A549 (cell line): ENCODE measurements at regions not wholly inside any gene's neighbourhood (a gene's known extent, or its start where the extent isn't known, plus 50 kb on each side); places are given as distances from the start of the nearest gene placed in this dataset.

Experiments used
- ATAC-seq, 2 experiments: fragments of 200-7000 bp in 1 of 2; fragments of >200 bp in 1 of 2; cut with Nextera tagmentation in 1 of 2; cut with Tn5 transposase in 1 of 2; 3 replicates each; pipeline versions ENCODE4 v1.8.0 to v1.9.1; 2018 to 2020; ENCODE audit warnings: mild to moderate bottlenecking in 1 of 2, moderate library complexity in 1 of 2
- CTCF ChIA-PET: fragments of 300-600 bp; sonication (Branson Sonifier 250); formaldehyde crosslinking; extraction: SDS; loops from one replicate; lab custom pipeline; 2021; ENCODE audit warnings: antibody characterized with exemption, inconsistent platforms; lab: Yijun Ruan, JAX
- POLR2A ChIA-PET: fragments of 350-600 bp; formaldehyde crosslinking; extraction: SDS; loops from one replicate; lab custom pipeline; 2021; ENCODE audit warnings: antibody characterized with exemption, inconsistent platforms; lab: Yijun Ruan, JAX
- DNase-seq, 2 experiments: peaks; one replicate each; pipeline versions ENCODE4 v3.0.0 to v3.0.0-alpha.2; 2011 to 2016; ENCODE audit warnings: low read depth in 1 of 2, low spot score in 1 of 2
- FAIRE-seq: peaks from 2 replicates; lab custom pipeline; 2011; peaks lifted over from hg19 to GRCh38; lab: Jason Lieb, UNC
- H3K27ac ChIP-seq, 2 experiments: fragments of >200 bp; sonication (Bioruptor Twin); formaldehyde crosslinking; 3 replicates each; pipeline ENCODE4 v1.5.1; 2016 to 2017
- H3K4me1 ChIP-seq: fragments of >200 bp; sonication (Bioruptor Twin); formaldehyde crosslinking; 3 replicates; pipeline ENCODE4 v1.6.1; 2016
- H3K4me2 ChIP-seq: fragments of >200 bp; sonication (Bioruptor Twin); formaldehyde crosslinking; 3 replicates; pipeline ENCODE4 v1.6.1; 2016
- H3K4me3 ChIP-seq: fragments of >200 bp; sonication (Bioruptor Twin); formaldehyde crosslinking; 3 replicates; pipeline ENCODE4 v1.5.1; 2016
- H3K9me3 ChIP-seq: fragments of >200 bp; sonication (Bioruptor Twin); formaldehyde crosslinking; 3 replicates; pipeline ENCODE4 v1.6.1; 2016
- BHLHE40 ChIP-seq: IDR thresholded peaks from 2 replicates; pipeline ENCODE4 v1.6.1; 2012; ENCODE audit warnings: low read depth, low read length, inconsistent platforms
- CHD2 ChIP-seq: fragments of 150-350 bp; IDR thresholded peaks from 2 replicates; pipeline ENCODE4 v1.6.1; 2014; ENCODE audit warnings: low read length; ENCODE audit not compliant: partially characterized antibody
- EHMT2 ChIP-seq: fragments of 200-600 bp; sonication (generic); IDR thresholded peaks from 2 replicates; pipeline ENCODE4 v1.6.1; 2016; ENCODE audit warnings: antibody characterized with exemption, low read depth, mild to moderate bottlenecking, moderate library complexity
- EP300 ChIP-seq, 2 experiments: fragments of >200 bp; sonication (Bioruptor Twin); formaldehyde crosslinking; IDR thresholded peaks; 2 replicates in 1 of 2; 3 replicates in 1 of 2; pipeline ENCODE4 v1.6.1; 2016 to 2017
- ESRRA ChIP-seq: fragments of 150-350 bp; IDR thresholded peaks from 2 replicates; pipeline ENCODE4 v1.6.1; 2014; ENCODE audit warnings: mild to moderate bottlenecking, low read length, borderline replicate concordance
- FOSB ChIP-seq: fragments of 250-450 bp; sonication (Bioruptor Pico); IDR thresholded peaks from 2 replicates; pipeline ENCODE4 v1.5.0; 2020; ENCODE audit warnings: mild to moderate bottlenecking, moderate library complexity
- HDAC2 ChIP-seq: fragments of 200-600 bp; sonication (generic); IDR thresholded peaks from 2 replicates; pipeline ENCODE4 v1.6.1; 2016
- JUNB ChIP-seq: fragments of >200 bp; sonication (Bioruptor Twin); formaldehyde crosslinking; IDR thresholded peaks from 2 replicates; pipeline ENCODE4 v1.6.1; 2016
- KDM5A ChIP-seq: fragments of 200-600 bp; sonication (generic); IDR thresholded peaks from 2 replicates; pipeline ENCODE4 v1.6.1; 2016; ENCODE audit warnings: antibody characterized with exemption, mild to moderate bottlenecking
- MAFK ChIP-seq: fragments of 450-650 bp; IDR thresholded peaks from 2 replicates; pipeline ENCODE4 v1.6.1; 2014; ENCODE audit not compliant: partially characterized antibody
- NR3C1 ChIP-seq: fragments of >200 bp; sonication (Bioruptor Twin); formaldehyde crosslinking; IDR thresholded peaks from 3 replicates; pipeline ENCODE4 v1.6.1; 2017
- PHF8 ChIP-seq: fragments of 200-600 bp; sonication (generic); IDR thresholded peaks from 2 replicates; pipeline ENCODE4 v1.6.1; 2016; ENCODE audit warnings: low read depth, mild to moderate bottlenecking, antibody characterized with exemption, moderate library complexity, borderline replicate concordance
- POLR2AphosphoS2 ChIP-seq: conservative IDR thresholded peaks from 2 replicates; pipeline ENCODE4 v1.6.1; 2012; ENCODE audit warnings: low read length, improper control_type of control experiment, inconsistent platforms
- RAD21 ChIP-seq, 2 experiments: fragments of >200 bp in 1 of 2; sonication (Bioruptor Twin) in 1 of 2; formaldehyde crosslinking in 1 of 2; IDR thresholded peaks in 1 of 2; conservative IDR thresholded peaks in 1 of 2; 2 replicates in 1 of 2; 3 replicates in 1 of 2; pipeline ENCODE4 v1.6.1; 2012 to 2018; ENCODE audit warnings: inconsistent platforms in 1 of 2
- RCOR1 ChIP-seq: fragments of 150-350 bp; IDR thresholded peaks from 2 replicates; pipeline ENCODE4 v1.6.1; 2014; ENCODE audit warnings: antibody characterized with exemption, low read length, low read depth
- RFX5 ChIP-seq: fragments of 450-650 bp; IDR thresholded peaks from 2 replicates; pipeline ENCODE4 v1.7.1; 2014; ENCODE audit warnings: antibody characterized with exemption, mild to moderate bottlenecking, moderate library complexity
- SMC3 ChIP-seq: fragments of >200 bp; sonication (Bioruptor Twin); formaldehyde crosslinking; IDR thresholded peaks from 3 replicates; pipeline ENCODE4 v1.6.1; 2018; ENCODE audit warnings: inconsistent platforms
- SREBF2 ChIP-seq: fragments of 450-650 bp; IDR thresholded peaks from 2 replicates; pipeline ENCODE4 v1.6.1; 2014; ENCODE audit warnings: mild to moderate bottlenecking, moderate library complexity
- TFCP2L1 ChIP-seq: fragments of 250-450 bp; sonication (Bioruptor Pico); IDR thresholded peaks from 2 replicates; pipeline ENCODE4 v1.5.0; 2021; ENCODE audit warnings: mild to moderate bottlenecking
- TP53 ChIP-seq: fragments of 250-450 bp; sonication (Bioruptor Pico); IDR thresholded peaks from 2 replicates; pipeline ENCODE4 v1.5.0; 2021; ENCODE audit warnings: mild to moderate bottlenecking, moderate library complexity
- ZSCAN20 ChIP-seq: fragments of 250-450 bp; sonication (Bioruptor Pico); IDR thresholded peaks from 2 replicates; pipeline ENCODE4 v1.8.0; 2022; ENCODE audit warnings: mild to moderate bottlenecking, moderate library complexity
- WGBS: methylation state at CpG from one replicate; pipeline ENCODE4 v1.1.6; 2017; ENCODE audit errors: missing lambda C conversion rate; 5-methylcytosine and 5-hydroxymethylcytosine counted together
- TF ChIP-seq, protein P1 (sequence below): IDR thresholded peaks from 2 replicates; pipeline ENCODE4 v1.6.1; 2012
- TF ChIP-seq, protein P2 (sequence below): fragments of >200 bp; sonication (Bioruptor Twin); formaldehyde crosslinking; IDR thresholded peaks from 3 replicates; pipeline ENCODE4 v1.5.1; 2016
- TF ChIP-seq, protein P3 (sequence below): IDR thresholded peaks from 2 replicates; pipeline ENCODE4 v1.6.1; 2012; ENCODE audit warnings: low read depth, borderline replicate concordance
- TF ChIP-seq, protein P4 (sequence below): IDR thresholded peaks from 2 replicates; pipeline ENCODE4 v1.6.1; 2012
- TF ChIP-seq, protein P5 (sequence below): fragments of >200 bp; sonication (Bioruptor Twin); formaldehyde crosslinking; IDR thresholded peaks from 3 replicates; pipeline ENCODE4 v1.6.1; 2016
- TF ChIP-seq, protein P6 (sequence below): fragments of 150-350 bp; IDR thresholded peaks from 2 replicates; pipeline ENCODE4 v1.6.1; 2014; ENCODE audit warnings: low read depth, mild to moderate bottlenecking, low read length

DNA sequence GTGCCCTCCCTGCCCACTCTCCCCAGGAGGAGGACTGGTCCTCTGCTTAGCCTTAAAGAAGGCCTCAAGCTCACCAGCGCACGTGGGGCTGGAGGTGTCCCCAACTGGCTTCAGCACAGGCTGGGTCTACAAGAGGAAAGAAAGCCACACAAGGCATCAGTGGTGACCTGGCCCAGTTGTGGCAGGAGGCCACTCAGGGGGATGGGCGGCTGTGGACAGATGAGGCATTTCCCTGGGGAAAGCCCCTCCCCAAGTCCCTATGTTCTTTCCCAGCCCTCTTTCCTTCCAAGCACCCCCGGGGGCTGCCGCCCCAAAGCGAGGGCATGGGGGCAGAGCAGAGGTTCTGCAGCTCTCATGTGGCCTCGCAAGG is 155.2 kb upstream of the TLE3 start:
- Histone ChIP-seq H3K9me3 (no peaks in the 10 kb centered on the region), H3K4me1 (no peaks in the 10 kb centered on the region), H3K27ac (no peak overlapping the region), H3K4me2 (no peak overlapping the region), H3K4me3 (no peak overlapping the region)
- ChIA-PET POLR2A (no interaction called here), CTCF (interaction anchor here (0.8 to 3.3 kb wide), 6 partner anchors 9 to 383 kb away, joined by 3 to 10 read pairs (median 4); no protein-coding TSS in a partner anchor)
- no peak for FAIRE-seq
- TF ChIP-seq, protein P1, sequence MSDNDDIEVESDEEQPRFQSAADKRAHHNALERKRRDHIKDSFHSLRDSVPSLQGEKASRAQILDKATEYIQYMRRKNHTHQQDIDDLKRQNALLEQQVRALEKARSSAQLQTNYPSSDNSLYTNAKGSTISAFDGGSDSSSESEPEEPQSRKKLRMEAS: no peak
- no peak for TF ChIP-seq TP53
- TF ChIP-seq, protein P2, sequence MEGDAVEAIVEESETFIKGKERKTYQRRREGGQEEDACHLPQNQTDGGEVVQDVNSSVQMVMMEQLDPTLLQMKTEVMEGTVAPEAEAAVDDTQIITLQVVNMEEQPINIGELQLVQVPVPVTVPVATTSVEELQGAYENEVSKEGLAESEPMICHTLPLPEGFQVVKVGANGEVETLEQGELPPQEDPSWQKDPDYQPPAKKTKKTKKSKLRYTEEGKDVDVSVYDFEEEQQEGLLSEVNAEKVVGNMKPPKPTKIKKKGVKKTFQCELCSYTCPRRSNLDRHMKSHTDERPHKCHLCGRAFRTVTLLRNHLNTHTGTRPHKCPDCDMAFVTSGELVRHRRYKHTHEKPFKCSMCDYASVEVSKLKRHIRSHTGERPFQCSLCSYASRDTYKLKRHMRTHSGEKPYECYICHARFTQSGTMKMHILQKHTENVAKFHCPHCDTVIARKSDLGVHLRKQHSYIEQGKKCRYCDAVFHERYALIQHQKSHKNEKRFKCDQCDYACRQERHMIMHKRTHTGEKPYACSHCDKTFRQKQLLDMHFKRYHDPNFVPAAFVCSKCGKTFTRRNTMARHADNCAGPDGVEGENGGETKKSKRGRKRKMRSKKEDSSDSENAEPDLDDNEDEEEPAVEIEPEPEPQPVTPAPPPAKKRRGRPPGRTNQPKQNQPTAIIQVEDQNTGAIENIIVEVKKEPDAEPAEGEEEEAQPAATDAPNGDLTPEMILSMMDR: no peak
- TF ChIP-seq NR3C1: no peak
- TF ChIP-seq BHLHE40: no peak
- TF ChIP-seq, protein P3, sequence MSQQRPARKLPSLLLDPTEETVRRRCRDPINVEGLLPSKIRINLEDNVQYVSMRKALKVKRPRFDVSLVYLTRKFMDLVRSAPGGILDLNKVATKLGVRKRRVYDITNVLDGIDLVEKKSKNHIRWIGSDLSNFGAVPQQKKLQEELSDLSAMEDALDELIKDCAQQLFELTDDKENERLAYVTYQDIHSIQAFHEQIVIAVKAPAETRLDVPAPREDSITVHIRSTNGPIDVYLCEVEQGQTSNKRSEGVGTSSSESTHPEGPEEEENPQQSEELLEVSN: no peak
- no peak for TF ChIP-seq RCOR1
- no peak for DNase-seq
- ATAC-seq: no peak
- 75% methylated on average over 7 of the region's 7 CpGs for WGBS

DNA sequence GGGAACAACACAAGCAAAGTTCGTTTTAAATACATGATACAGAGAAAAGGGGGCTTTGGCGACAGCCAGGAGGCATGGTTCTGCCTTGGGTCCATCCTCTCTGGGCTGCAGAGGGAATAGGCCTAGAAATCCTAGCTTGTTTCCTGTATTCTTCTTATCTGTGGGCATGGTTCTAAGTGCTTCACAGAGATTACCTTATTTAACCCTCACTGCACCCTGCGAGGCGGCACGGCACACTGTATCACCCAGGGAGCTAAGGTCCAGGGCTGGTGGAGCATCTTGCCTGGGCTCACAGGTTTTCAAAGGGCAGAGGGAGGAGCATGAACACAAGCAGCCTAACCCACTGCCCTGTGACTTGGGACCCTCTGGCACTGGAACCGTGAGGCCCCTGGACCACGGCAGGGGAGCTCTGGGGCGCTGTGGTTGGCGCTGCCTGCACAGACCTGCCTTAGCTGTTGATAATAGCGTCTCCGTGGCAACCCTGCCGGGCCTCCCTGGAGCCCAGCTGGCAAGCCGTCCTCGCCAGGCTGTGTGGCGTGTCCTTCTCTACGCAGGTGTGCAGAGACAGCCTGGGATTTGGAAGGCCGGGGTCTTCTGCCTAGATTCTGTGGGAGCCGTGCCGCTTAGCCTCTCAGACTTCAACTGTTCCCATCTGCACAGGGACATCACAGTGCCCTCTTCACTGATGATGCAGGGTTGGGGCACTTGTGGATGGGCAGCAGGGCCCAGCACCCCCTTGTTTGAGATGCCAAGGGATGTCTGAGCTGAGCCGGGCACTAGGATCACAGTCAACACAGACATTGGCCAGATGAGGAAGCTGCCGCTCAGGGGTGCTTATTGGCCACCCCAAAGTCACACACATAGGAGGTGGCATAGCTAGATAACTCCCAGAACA is 154.6 kb upstream of the TLE3 start:
- H3K4me2 ChIP-seq: no peak overlapping the region
- POLR2A ChIA-PET: no interaction called here
- no peaks in the 10 kb centered on the region for H3K4me1 ChIP-seq
- FAIRE-seq: no peak
- H3K4me3 ChIP-seq: no peak overlapping the region
- TF ChIP-seq ZSCAN20 (CRISPR knock-in tag): no peak
- TF ChIP-seq TFCP2L1 (CRISPR knock-in tag): no peak
- TF ChIP-seq HDAC2: no peak
- TF ChIP-seq KDM5A: no peak
- TF ChIP-seq FOSB (CRISPR knock-in tag): no peak
- no peak for TF ChIP-seq PHF8
- TF ChIP-seq, protein P4, sequence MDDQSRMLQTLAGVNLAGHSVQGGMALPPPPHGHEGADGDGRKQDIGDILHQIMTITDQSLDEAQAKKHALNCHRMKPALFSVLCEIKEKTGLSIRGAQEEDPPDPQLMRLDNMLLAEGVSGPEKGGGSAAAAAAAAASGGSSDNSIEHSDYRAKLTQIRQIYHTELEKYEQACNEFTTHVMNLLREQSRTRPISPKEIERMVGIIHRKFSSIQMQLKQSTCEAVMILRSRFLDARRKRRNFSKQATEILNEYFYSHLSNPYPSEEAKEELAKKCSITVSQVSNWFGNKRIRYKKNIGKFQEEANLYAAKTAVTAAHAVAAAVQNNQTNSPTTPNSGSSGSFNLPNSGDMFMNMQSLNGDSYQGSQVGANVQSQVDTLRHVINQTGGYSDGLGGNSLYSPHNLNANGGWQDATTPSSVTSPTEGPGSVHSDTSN: no peak
- TF ChIP-seq EHMT2: no peak
- no peak for TF ChIP-seq RCOR1
- no peak for TF ChIP-seq ESRRA
- CTCF ChIA-PET: interaction anchor here (0.6 to 3.3 kb wide), 10 partner anchors 9 to 383 kb away, joined by 3 to 10 read pairs (median 4); no protein-coding TSS in a partner anchor
- DNase-seq: no peak
- no peak for ATAC-seq
- WGBS: 85% methylated on average over 18 of the region's 21 CpGs
- no peak overlapping the region for H3K27ac ChIP-seq
- H3K9me3 ChIP-seq: no peaks in the 10 kb centered on the region

DNA sequence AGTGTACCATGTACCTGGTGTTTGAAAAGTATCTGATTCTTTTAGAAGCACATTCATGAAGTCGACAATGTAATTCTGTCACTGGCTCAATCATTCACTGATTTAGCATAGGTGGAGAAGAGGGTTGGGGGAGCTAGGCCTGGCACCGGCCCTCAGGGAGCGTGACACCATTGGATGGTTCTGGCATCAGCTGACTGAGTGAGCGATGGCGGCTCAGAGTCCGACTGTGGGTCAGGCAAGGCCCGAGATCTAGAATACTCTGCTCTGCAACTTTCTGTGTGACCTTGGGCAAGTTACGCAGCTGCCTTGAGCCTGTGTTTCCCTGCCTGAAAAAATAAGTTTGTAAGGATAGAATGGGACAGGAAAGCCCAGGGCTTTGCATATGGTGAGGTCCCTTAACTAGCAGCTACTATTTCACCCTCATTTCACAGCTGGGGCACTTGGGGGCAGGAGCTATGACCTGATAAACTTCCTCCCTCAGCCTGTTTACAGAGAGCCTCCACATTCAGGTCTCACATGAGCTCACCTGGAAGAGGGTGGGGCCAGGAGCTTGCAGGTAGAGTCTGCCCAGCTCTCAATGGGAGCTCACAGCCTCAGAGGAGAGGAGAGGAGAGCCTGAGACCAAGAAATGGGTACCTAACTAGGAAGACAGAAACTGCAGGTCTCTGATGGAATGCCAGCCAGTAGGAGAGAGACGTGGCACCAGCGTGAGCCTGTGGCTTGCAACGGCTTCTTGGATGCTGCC is 153.7 kb upstream of the TLE3 start:
- Histone ChIP-seq H3K4me1 (peaks cover under 1% of the 10 kb centered on the region; the same call in 1 of the 3 replicates), H3K4me2 (no peak overlapping the region), H3K27ac (no peak overlapping the region), H3K9me3 (no peaks in the 10 kb centered on the region), H3K4me3 (no peak overlapping the region)
- no peak for ATAC-seq
- ChIA-PET CTCF (interaction anchor here (0.6 to 3.3 kb wide), 7 partner anchors 10 to 236 kb away, joined by 3 to 10 read pairs (median 4); no protein-coding TSS in a partner anchor), POLR2A (no interaction called here)
- 84% methylated on average over 11 of the region's 11 CpGs for WGBS
- FAIRE-seq: no peak
- DNase-seq: no peak
- TF ChIP-seq JUNB (no peak), EP300 (IDR thresholded peaks at IDR 0.05) (no peak), PHF8 (no peak), MAFK (no peak), SMC3 (no peak), SREBF2 (no peak), CHD2 (no peak), POLR2AphosphoS2 (no peak), FOSB (CRISPR knock-in tag) (no peak), RFX5 (no peak), RAD21 (conservative IDR thresholded peaks at IDR 0.05 in 1 of 2, IDR thresholded peaks at IDR 0.05 in 1 of 2) (no peak)
- TF ChIP-seq, protein P5, sequence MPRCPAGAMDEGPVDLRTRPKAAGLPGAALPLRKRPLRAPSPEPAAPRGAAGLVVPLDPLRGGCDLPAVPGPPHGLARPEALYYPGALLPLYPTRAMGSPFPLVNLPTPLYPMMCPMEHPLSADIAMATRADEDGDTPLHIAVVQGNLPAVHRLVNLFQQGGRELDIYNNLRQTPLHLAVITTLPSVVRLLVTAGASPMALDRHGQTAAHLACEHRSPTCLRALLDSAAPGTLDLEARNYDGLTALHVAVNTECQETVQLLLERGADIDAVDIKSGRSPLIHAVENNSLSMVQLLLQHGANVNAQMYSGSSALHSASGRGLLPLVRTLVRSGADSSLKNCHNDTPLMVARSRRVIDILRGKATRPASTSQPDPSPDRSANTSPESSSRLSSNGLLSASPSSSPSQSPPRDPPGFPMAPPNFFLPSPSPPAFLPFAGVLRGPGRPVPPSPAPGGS: no peak
- TF ChIP-seq, protein P6, sequence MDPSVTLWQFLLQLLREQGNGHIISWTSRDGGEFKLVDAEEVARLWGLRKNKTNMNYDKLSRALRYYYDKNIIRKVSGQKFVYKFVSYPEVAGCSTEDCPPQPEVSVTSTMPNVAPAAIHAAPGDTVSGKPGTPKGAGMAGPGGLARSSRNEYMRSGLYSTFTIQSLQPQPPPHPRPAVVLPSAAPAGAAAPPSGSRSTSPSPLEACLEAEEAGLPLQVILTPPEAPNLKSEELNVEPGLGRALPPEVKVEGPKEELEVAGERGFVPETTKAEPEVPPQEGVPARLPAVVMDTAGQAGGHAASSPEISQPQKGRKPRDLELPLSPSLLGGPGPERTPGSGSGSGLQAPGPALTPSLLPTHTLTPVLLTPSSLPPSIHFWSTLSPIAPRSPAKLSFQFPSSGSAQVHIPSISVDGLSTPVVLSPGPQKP: no peak
